Epidermal melanocyte (primary cell): ENCODE measurements at regions not wholly inside any gene's neighbourhood (a gene's known extent, or its start where the extent isn't known, plus 50 kb on each side); places are given as distances from the start of the nearest gene placed in this dataset.
A peak's percentile ranks its signal among the peaks of the same experiment; 100 is the strongest.
"Not testable (repeated sequence)": the region's sequence is repeated elsewhere in the genome, so short reads cannot be mapped to it uniquely, and the experiment has no call there.

Source experiments
- DNase-seq: peaks from one replicate; pipeline ENCODE4 v3.0.0; 2011; ENCODE audit warnings: low spot score; ENCODE audit not compliant: insufficient read length

DNA sequence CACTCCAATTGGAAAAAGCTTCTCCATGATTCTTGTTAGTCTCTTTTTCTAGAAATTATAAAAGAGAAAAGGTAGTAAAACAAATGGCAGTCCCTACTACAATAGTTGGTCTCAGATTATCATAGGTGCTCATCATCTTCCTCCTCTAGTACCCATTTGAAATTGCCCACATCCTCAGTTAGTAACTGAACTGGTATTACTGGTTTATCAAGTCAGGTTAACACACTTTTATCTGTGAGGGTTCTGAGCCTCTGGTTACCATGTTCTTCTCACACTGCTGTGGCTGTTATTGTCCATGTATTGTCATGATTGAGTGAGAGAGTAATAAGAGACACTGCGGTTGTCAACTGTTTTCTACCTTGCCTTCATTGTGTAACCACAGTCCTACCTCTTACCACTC, 901.7 kb downstream of the TLE1 start:
- DNase-seq: no peak

DNA sequence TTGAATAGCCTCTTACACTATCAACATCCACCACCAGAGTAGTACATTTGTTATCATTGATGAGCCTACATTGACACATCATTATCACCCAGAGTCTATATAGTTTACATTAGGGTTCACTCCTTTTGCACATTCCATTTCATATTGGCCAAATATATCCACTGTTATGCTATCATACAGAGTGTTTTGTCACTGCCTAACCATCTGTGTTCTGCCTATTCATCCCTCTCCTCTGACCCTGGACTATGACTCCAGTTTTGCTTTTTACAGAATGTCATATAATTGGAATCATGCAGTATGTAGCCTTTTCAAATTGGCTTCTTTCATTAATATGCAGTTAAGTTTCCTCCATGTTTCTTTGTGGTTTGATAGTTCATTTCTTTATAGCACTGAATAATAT, 904.7 kb downstream of the TLE1 start:
- no peak for DNase-seq

DNA sequence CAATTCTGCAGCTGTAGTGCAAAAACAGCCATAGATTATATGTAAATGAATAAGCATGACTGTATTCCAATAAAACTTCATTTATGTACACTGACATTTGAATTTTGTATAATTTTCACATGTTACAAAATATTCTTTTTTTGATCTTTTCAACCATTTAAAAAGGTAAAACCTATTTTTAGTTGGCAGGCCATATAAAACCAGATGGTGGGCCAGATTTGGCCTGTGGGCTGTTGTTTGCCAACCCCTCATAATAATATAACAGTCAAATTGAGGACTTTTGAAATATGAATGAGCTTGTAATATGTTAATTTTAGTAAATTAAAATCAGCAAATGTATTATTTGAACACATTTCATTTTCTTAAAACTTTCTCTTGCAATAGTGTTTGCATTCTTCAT, 913.4 kb downstream of the TLE1 start:
- DNase-seq: no peak

DNA sequence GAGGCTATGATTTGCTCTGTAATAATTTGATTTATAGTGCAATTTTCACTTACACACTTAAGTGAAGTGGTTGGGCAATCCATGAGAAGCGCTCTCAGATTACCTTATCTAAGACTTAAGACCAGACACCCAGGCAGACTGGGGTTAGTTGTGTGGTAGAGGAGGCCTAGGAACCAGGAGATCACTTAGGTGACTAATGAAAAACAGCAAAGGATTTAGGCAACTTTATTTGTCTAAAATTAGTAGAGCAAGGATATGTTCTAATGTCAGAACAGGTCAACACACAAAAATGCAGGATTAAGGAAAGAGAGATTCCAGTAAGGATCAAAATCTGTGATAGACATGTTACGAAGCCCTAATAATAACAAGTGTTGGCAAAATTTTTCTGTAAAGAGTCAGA, 913.8 kb downstream of the TLE1 start:
- DNase-seq: no peak

DNA sequence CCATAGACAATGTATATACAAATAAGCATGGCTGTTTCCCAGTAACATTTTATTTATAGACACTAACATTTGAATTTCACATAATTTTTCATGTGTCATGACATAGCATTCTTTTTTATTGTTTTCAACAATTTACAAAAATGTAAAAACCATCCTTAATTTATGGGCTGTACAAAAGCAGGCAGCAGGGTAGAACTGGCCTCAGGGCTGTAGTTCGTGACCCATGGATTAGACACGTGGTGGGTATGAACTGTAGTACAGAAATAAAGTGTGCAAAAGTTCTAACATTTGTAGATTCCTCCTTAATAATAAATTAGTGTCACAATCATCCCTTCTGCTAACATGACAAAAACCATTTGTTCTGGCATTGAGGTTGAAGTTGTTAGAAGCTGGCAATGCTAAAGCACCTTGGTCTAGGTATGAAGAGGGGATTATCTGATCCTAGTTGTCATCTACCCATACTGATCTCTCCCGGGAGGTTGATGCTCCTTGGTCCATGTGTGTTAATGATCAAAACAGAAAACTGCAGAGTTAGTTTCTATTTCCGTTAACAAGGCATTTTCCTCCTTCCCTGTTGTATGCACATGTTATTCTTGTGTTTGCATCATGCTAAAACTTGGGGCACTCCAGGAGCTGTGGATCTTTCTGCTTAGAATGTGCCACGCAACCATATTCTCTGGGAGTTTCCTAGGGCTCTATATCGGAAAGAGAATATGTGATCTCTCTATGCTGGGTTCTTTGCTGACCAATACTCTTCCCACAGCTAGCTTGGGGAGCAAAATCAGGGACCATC, 917.6 kb downstream of the TLE1 start:
- DNase-seq: no peak

DNA sequence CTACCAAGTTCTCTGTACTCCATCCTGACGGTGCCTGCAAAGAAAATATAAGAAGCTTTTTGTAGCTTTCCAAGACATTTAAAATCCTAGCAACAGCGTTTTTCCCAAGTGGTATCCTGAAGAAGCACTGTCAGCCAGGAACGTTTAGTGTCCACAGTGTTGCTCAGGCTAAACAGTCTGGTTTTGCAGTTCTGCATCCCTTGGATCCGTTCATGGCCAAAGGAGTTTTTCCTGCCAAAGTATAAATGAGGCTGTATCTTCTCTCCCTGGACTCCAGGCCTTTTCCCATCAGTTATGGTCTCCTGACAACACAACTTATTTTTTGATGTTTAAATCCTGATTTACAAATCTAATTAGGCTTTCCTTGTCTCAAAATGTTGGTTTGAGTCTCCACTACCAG, 925.8 kb downstream of the TLE1 start:
- no peak for DNase-seq

DNA sequence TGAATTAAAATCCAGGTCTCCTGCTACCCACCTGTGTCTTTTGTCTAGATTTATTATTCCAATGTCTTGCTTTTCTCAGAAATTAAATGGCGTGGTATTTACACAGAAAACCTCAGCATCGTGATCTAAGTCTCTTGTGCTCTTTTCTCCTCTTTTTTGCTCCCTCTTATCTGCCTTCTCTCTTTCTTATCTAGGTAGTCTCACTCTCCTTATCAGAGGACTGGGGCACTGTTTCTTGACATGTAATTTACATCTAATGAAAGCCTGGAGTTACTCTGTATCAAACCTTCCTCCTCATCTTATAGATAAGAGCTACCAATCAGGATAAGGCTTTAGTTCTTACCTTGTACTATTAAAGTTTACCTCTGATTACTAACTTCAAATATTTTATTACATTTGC, 933.8 kb downstream of the TLE1 start:
- no peak for DNase-seq

DNA sequence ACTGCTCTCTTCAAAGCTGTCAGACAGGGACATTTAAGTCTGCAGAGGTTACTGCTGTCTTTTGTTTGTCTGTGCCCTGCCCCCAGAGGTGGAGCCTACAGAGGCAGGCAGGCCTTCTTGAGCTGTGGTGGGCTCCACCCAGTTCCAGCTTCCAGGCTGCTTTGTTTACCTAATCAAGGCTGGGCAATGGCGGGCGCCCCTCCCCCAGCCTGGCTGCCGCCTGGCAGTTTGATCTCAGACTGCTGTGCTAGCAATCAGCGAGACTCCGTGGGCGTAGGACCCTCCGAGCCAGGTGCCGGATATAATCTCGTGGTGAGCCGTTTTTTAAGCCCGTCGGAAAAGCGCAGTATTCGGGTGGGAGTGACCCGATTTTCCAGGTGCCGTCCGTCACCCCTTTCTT, 942.3 kb downstream of the TLE1 start:
- DNase-seq: not testable (repeated sequence)

DNA sequence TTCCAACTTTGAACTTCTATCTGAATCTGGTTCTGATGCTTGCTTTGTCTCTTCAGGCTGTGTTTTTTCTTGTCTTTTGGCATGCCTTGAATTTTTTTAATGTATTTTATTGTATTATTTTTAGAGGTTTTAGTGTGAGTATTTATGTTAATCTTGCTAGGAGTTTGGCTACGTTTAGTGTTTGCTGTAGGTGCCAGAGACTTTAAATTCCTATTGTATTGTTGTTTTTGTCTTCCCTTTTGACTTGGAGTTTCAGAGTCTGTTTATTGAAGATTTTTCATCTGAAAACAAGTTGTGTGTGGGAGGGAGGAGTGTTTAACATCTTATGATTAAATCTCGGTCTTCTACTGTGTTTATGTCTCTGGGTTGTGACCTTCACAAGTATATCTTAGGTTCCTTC, 956.8 kb downstream of the TLE1 start:
- DNase-seq: no peak

DNA sequence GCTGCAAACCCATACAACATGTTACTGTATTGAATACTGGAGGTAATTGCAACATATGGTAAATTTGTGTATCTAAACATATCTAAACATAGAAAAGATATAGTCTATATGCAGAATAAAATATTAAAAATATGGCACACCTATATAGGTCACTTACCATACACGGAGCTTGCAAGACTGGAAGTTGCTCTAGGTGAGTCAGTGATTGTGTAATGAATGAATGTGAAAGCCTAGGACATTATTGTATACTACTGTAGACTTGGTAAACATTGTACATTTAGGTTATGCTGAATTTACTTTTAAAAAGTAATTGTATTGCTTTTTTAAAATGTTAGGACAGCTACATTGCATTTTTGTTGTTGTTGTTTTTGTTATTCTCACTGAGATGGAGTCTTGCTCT, 968.8 kb downstream of the TLE1 start:
- no peak for DNase-seq

DNA sequence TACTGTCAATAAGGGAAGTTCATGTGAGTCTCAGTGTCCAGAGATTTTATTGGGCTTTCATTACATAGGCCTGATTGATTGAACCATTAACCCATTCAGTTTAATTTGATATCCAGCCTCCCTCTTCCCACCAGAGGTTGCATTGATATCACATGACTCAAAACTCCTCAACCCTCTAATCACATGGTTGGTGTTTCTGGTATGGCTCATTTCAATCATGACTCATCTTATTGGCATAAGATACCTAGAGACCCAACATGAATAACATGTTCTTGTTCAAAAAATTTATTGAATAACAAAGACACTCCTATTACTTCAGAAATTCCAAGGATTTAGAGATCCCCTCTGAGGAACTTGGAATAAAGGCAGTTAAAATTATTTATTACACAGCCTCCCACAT, 982.2 kb downstream of the TLE1 start:
- no peak for DNase-seq

DNA sequence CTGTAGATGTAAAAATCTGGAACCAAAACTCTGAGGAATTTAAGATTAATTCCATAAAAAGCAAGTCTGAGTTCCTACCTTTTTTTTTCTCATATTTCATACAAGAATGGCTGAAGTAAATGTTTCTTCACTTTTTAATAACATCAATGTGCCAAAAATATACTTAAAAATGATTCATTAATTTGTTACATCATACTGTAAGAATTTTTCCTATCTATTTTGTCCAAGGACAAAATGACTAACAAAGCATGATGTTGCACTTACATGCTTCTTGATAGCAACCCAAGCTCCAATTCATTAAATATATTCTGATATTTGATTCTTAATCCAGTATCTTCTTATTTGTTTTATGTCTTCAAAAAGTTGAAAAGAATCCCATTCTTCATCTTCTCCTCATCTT, 988.3 kb downstream of the TLE1 start:
- no peak for DNase-seq

DNA sequence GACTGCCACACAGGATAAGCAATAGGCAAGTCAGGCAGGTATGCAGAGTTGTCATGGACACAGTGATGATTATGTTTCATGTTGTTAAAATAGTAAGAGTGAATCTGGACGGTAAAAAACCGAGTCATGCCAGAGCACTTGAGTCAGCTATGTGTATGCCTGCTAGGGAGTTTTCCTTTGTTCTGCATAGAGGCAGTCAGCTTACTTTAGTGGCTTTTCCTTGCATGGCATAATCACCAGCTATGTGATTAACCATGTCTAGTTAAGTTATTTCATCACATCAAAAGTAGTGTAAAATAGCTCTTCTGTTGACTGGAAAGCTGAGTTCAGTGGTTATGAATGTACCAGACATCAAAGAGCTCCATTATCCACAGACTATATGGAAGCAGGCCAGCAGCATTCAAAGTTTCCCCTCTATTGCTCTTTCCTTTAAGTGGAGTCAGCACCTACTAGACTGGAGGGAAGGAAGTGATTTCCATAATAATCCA, 989.8 kb downstream of the TLE1 start:
- DNase-seq: peak; percentile 45

DNA sequence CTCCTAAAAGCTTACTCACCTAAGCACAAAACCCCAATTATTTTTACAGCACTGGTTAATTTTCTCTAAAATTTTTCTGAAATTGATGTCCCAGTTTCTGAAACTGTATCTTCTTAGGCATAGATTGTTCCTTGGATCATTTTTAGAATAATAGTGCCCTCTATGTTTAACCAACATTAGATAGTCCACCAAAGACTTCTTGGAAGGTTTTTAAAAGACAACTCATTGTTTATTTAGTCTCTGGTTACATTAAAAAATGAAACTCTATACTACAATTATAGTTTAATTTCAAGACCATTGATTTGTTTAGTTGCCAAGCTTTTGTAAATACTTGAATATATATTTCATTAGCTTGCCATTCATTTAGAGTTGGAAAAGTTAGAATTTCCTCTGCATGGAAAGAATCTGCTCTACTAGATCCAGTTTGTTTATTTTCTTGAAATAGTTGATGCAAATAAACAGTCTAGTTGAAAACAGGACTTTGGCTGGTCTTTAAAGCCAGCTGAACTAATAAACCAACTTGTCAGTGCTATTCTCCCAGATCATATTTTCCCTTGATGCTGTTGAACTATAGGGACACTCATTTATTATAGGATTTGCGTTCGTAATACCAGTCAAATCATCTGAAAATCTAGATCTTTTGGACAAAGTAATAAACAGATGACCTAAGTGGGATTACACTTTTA, 990.5 kb downstream of the TLE1 start:
- no peak for DNase-seq

DNA sequence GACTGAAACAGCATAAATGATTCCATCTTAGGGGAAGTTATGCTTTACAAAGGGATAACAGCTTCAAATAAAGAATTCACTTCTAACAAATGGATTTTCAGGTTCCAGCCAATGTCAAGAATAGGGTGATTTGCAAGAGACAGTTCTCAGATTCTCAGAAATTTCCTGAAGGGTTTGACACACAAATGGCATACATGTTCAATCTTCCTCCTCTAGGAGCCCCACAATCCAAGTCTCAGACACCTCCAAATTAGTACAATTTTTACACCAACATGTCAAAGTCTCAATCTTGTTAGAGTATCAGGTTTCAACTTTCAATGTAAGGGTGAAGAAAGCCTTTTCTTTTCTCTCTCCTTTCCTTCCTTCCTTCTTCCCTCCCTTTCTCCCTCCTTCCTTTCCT, 996.6 kb downstream of the TLE1 start:
- no peak for DNase-seq

DNA sequence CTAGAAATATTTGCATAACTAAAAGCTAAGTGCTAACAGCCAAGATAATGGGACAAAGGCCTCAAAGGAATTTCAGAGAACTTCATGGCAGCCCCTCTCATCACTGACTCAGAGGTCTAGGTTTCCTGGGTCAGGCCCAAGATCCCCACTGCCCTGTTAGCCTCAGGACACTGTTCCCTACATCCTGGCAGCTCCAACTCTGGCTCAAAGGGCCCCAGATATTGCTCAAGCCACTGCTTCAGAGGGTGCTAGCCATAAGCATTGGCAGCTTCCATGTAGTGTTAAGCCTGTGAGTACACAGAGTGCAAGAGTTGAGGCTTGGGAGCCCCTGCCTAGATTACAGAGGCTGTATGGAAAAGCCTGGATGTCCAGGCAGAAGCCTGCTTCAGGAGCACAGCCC, 998.1 kb downstream of the TLE1 start:
- no peak for DNase-seq

DNA sequence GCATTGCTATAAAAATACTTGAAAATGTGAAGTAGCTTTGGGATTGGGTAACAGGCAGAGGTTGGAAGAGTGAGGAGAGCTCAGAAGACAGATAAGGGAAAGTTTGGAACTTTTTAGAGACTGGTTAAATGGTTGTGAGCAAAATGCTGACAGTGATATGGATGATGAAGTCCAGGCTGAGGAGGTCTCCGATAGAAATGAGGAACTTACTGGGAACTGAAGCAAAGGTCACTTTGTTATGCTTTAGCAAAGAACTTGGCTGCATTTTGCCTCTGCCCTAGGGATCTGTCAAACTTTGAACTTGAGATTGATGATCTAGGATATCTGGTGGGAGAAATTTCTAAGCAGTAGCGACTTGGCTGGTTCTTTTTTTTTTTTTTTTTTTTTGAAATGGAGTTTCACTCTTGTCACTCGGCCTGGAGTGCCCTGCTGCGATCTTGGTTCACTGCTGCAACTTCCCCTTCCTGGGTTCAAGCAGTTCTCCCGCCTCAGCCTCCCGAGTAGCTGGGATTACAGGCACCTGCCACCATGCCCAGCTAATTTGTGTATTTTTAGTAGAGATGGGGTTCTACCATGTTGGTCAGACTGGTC, 998.9 kb downstream of the TLE1 start:
- DNase-seq: no peak

DNA sequence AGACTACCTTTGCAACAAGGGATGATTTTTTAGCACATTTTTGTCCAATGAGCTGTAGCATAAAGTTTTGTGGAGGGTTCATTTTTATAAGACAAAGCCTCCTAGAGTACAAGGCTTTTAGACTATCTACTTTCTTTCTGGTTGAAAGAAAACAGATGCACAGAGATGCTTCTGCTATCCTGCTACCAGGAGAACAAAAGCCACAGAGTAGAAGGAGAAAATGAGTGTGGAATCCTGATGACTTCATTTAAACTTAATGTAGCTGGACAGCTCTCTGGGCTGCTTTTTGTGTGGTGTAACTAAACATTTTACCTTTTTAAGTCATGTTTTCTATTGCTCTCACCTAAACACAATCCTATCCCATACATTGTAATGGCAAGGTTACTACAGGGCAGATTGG, 1009.4 kb downstream of the TLE1 start:
- DNase-seq: no peak

DNA sequence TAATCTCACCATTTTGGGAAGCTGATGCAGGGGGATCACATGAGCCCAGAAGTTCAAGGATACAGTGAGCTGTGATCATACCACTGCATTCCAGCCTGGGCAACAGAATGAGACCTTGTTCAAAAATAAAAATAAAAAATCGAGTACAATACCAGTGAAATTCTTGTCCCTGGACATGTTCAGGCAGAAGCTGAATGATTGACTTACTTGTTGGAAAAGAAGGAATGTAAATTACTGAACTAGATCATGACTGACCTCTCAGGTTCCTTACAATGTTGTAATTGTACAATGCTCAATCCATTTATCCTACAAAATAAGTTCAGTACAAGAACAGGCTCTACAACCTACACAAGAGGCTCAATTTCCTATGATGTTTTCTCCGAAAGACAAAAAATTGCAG, 1010.4 kb downstream of the TLE1 start:
- DNase-seq: no peak

DNA sequence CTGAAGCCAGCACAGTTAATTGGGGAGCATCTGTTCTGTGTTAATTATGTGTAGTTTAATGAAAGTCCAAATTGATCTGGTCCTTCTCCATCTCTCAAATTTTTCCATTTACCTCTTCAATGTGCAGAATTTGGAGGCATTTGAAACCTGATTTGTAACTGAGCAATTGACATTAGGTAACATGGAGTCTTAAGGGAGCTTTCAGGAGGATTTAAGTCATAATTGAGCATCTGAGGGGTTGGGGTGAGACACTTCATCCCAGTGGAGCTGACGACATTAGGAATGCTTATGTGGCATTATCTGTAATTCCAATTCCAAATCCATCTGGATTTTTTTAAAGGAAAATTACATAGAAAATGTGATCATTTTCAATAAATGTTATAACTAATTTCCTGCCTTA, 1015.9 kb downstream of the TLE1 start:
- no peak for DNase-seq

DNA sequence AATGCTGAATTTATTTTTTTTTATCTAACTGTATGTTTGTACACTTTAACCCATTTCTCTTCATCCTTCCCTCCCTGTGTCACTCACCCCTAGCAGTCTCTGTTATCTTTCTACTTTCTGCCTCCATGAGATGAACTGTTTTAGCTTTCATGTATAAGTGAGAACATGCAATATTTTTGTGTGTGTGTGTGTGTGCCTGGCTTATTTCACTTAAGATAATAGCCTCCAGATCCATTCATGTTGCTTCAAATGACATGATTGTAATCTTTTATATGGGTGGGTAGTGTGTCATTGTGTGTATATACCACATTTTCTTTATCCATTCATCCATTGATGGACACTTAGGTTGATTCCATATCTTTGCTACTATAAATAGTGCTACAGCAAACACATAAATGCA, 1023.9 kb downstream of the TLE1 start:
- no peak for DNase-seq

DNA sequence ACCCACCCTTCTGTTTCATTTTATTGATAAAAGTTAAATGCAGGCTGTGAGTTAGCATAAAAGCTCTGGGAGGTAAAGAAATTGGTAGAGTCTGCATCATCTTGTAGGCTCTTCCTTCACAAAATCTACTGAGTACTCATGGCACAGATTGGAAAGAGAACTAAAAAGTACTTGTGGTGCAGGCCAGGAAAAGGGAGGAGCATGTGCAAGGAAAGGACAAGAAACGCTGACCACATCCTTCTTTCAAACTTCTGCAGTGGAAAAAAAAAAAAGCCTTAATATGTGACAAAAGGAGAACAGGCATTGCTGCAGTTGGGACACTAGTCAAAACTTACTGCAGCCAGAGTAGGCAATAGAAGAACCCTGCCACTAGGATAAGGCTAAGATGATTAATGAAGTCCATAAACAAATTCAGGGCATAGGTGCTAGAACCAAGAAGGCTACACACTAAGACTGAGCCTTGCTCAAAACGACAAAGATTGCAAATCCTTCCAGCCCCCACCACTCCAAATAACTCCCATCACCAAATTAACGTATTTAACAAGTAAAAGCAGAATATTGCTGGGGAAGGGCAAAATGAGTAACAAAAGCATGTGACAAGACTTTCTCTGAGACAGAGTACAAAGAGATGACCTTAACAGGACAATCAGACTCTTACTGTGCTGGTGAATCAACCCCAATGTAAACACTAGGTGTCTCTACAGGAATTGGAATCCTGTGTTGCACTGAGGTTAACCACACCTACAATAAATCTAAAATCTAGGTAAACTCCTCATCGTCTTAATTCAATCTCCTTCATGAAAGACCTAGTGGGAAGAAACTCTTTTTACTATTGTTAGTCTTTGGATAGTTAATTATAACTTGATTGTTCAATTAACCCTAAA, 1024.8 kb downstream of the TLE1 start:
- DNase-seq: no peak
